Loucy (cell line): ENCODE measurements at regions not wholly inside any gene's neighbourhood (a gene's known extent, or its start where the extent isn't known, plus 50 kb on each side); places are given as distances from the start of the nearest gene placed in this dataset.

Experiments used
- EZH2phosphoT487 ChIP-seq: fragments of 200-600 bp; IDR thresholded peaks from 2 replicates; pipeline ENCODE4 v1.6.1; 2018; ENCODE audit warnings: antibody characterized with exemption, mild to moderate bottlenecking, moderate library complexity, borderline replicate concordance
- TF ChIP-seq, protein P1 (sequence below): fragments of 200-600 bp; sonication (generic); conservative IDR thresholded peaks from 2 replicates; pipeline ENCODE4 v1.5.1; 2014; ENCODE audit warnings: mild to moderate bottlenecking, antibody characterized with exemption, low read length

- TF ChIP-seq, protein P1, sequence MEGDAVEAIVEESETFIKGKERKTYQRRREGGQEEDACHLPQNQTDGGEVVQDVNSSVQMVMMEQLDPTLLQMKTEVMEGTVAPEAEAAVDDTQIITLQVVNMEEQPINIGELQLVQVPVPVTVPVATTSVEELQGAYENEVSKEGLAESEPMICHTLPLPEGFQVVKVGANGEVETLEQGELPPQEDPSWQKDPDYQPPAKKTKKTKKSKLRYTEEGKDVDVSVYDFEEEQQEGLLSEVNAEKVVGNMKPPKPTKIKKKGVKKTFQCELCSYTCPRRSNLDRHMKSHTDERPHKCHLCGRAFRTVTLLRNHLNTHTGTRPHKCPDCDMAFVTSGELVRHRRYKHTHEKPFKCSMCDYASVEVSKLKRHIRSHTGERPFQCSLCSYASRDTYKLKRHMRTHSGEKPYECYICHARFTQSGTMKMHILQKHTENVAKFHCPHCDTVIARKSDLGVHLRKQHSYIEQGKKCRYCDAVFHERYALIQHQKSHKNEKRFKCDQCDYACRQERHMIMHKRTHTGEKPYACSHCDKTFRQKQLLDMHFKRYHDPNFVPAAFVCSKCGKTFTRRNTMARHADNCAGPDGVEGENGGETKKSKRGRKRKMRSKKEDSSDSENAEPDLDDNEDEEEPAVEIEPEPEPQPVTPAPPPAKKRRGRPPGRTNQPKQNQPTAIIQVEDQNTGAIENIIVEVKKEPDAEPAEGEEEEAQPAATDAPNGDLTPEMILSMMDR: no peak
- no peak for TF ChIP-seq EZH2phosphoT487
Measured at GRCh38 chr18:53991805-53992204, 232.7 kb downstream of the MBD2 start.
